Suprapubic skin (tissue), 4 donors: ENCODE measurements at regions not wholly inside any gene's neighbourhood (a gene's known extent, or its start where the extent isn't known, plus 50 kb on each side); places are given as distances from the start of the nearest gene placed in this dataset.
"Not testable (repeated sequence)": the region's sequence is repeated elsewhere in the genome, so short reads cannot be mapped to it uniquely, and the experiment has no call there.

Experiments used
- DNase-seq, 2 donors: peaks; one replicate each; pipeline ENCODE4 v3.0.0-alpha.2; 2019; ENCODE audit warnings: low spot score in 2 of 2
- H3K27ac ChIP-seq: fragments of 200-600 bp; sonication (generic); one replicate; pipeline ENCODE4 v1.5.1; 2019
- H3K27me3 ChIP-seq: fragments of 200-600 bp; sonication (generic); one replicate; pipeline ENCODE4 v1.5.1; 2019
- H3K36me3 ChIP-seq: fragments of 200-600 bp; sonication (generic); one replicate; pipeline ENCODE4 v1.5.1; 2019
- H3K4me1 ChIP-seq: fragments of 200-600 bp; sonication (generic); one replicate; pipeline ENCODE4 v1.5.1; 2019
- H3K4me3 ChIP-seq: fragments of 200-600 bp; sonication (generic); one replicate; pipeline ENCODE4 v1.5.1; 2019; ENCODE audit warnings: mild to moderate bottlenecking
- H3K9me3 ChIP-seq: fragments of 200-600 bp; sonication (generic); one replicate; pipeline ENCODE4 v1.5.1; 2019
- CTCF ChIP-seq, 2 donors: fragments of 200-600 bp in 1 of 2; fragments of 450-650 bp in 1 of 2; sonication (generic) in 1 of 2; IDR thresholded peaks; one replicate each; pipeline ENCODE4 v1.5.1; 2016 to 2019; ENCODE audit warnings: antibody characterized with exemption in 2 of 2, mild to moderate bottlenecking in 1 of 2, moderate library complexity in 1 of 2
- EP300 ChIP-seq: sonication (generic); formaldehyde crosslinking; IDR thresholded peaks from one replicate; pipeline ENCODE4 v1.6.1; 2017; ENCODE audit warnings: antibody characterized with exemption
- POLR2A ChIP-seq, 2 donors: fragments of 450-650 bp; IDR thresholded peaks; one replicate each; pipeline ENCODE4 v1.6.1; 2017; ENCODE audit warnings: antibody characterized with exemption in 2 of 2, mild to moderate bottlenecking in 2 of 2, moderate library complexity in 2 of 2
- POLR2AphosphoS5 ChIP-seq, 3 donors: sonication (generic); formaldehyde crosslinking; IDR thresholded peaks; one replicate each; pipeline ENCODE4 v1.6.1; 2017; ENCODE audit warnings: antibody characterized with exemption in 3 of 3
- WGBS: methylation state at CpG from one replicate; pipeline ENCODE4 v1.1.5; 2018; 5-methylcytosine and 5-hydroxymethylcytosine counted together

GRCh38 chrX:52270453-52271116 lies 85.9 kb downstream of the MAGED4 start:
- Histone ChIP-seq H3K36me3 (no peaks in the 10 kb centered on the region), H3K4me1 (no peaks in the 10 kb centered on the region), H3K27ac (no peak overlapping the region), H3K4me3 (no peak overlapping the region), H3K9me3 (no peaks in the 10 kb centered on the region), H3K27me3 (no peaks in the 10 kb centered on the region)
- no peak for TF ChIP-seq EP300
- TF ChIP-seq POLR2A (IDR thresholded peaks at IDR 0.05): no peak
- no peak for TF ChIP-seq POLR2AphosphoS5 (IDR thresholded peaks at IDR 0.05)
- TF ChIP-seq CTCF (IDR thresholded peaks at IDR 0.05): no peak
- 30% methylated on average over 4 of the region's 4 CpGs for WGBS
- no peak for DNase-seq

GRCh38 chrX:52271206-52271605 lies 86.5 kb downstream of the MAGED4 start:
- no peaks in the 10 kb centered on the region for H3K36me3 ChIP-seq
- H3K27me3 ChIP-seq: no peaks in the 10 kb centered on the region
- H3K4me3 ChIP-seq: no peak overlapping the region
- 57% methylated on average over 2 of the region's 2 CpGs for WGBS
- no peak overlapping the region for H3K27ac ChIP-seq
- DNase-seq: no peak
- H3K4me1 ChIP-seq: no peaks in the 10 kb centered on the region
- TF ChIP-seq POLR2AphosphoS5 (IDR thresholded peaks at IDR 0.05): no peak
- TF ChIP-seq CTCF (IDR thresholded peaks at IDR 0.05): no peak
- TF ChIP-seq EP300: no peak
- no peak for TF ChIP-seq POLR2A (IDR thresholded peaks at IDR 0.05)
- H3K9me3 ChIP-seq: no peaks in the 10 kb centered on the region

GRCh38 chrX:52277666-52278065 lies 91.2 kb upstream of the XAGE2 start:
- H3K36me3 ChIP-seq: no peaks in the 10 kb centered on the region
- H3K9me3 ChIP-seq: no peaks in the 10 kb centered on the region
- H3K27me3 ChIP-seq: no peaks in the 10 kb centered on the region
- TF ChIP-seq CTCF (IDR thresholded peaks at IDR 0.05) (no peak), POLR2A (IDR thresholded peaks at IDR 0.05) (no peak), POLR2AphosphoS5 (IDR thresholded peaks at IDR 0.05) (no peak), EP300 (no peak)
- WGBS: 47% methylated on average over 8 of the region's 8 CpGs
- H3K4me3 ChIP-seq: no peak overlapping the region
- no peak for DNase-seq
- no peaks in the 10 kb centered on the region for H3K4me1 ChIP-seq
- H3K27ac ChIP-seq: no peak overlapping the region

GRCh38 chrX:52280812-52281211 lies 88.0 kb upstream of the XAGE2 start:
- no peak overlapping the region for H3K4me3 ChIP-seq
- TF ChIP-seq CTCF (IDR thresholded peaks at IDR 0.05): no peak
- DNase-seq: no peak
- no peaks in the 10 kb centered on the region for H3K36me3 ChIP-seq
- no peaks in the 10 kb centered on the region for H3K9me3 ChIP-seq
- 80% methylated on average over 2 of the region's 2 CpGs for WGBS
- no peaks in the 10 kb centered on the region for H3K4me1 ChIP-seq
- no peak overlapping the region for H3K27ac ChIP-seq
- H3K27me3 ChIP-seq: no peaks in the 10 kb centered on the region

- no peak overlapping the region for H3K4me3 ChIP-seq
- H3K36me3 ChIP-seq: no peaks in the 10 kb centered on the region
- no CpG with 5 or more reads among the region's 14 CpGs for WGBS
- no peak for TF ChIP-seq POLR2AphosphoS5 (IDR thresholded peaks at IDR 0.05)
- no peaks in the 10 kb centered on the region for H3K9me3 ChIP-seq
- no peak overlapping the region for H3K27ac ChIP-seq
- no peaks in the 10 kb centered on the region for H3K4me1 ChIP-seq
- DNase-seq: no peak
- no peaks in the 10 kb centered on the region for H3K27me3 ChIP-seq
Measured at GRCh38 chrX:52284865-52285264, 84.0 kb upstream of the XAGE2 start.

GRCh38 chrX:52298968-52299367 lies 69.9 kb upstream of the XAGE2 start:
- H3K9me3 ChIP-seq, H3K27ac ChIP-seq, H3K36me3 ChIP-seq, H3K4me1 ChIP-seq, DNase-seq, H3K4me3 ChIP-seq, H3K27me3 ChIP-seq: not testable (repeated sequence)
- WGBS: 60% methylated on average over 6 of the region's 6 CpGs

- not testable (repeated sequence) for H3K36me3 ChIP-seq, H3K9me3 ChIP-seq, H3K4me1 ChIP-seq, DNase-seq, H3K4me3 ChIP-seq, H3K27me3 ChIP-seq, H3K27ac ChIP-seq
- WGBS: 92% methylated on average over 1 of the region's 1 CpG
Measured at GRCh38 chrX:52308532-52308931, 60.3 kb upstream of the XAGE2 start.
